ENCODE measurements at regions not wholly inside any gene's neighbourhood (a gene's known extent, or its start where the extent isn't known, plus 50 kb on each side); places are given as distances from the start of the nearest gene placed in this dataset.

DNA sequence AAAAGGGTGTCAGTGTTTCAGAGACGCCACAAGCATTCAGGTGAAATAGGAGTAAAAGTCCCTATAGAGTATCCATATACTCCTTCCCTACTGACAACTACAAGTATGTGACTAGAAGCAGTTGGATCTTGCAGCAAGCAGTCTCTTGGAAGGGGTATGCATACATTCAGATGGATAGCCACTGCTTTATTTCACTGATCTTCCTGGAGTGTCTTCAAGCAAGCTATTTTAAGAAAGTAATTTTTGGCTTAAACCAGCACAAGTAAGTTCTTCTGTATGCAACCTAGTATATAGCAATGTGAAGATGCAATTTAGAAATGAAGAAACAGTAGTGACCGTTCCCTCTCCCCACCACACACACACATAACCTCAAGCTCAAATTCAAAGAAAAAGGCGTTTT is 446.8 kb upstream of the CDH18 start (continued):
- TF ChIP-seq, protein P1, sequence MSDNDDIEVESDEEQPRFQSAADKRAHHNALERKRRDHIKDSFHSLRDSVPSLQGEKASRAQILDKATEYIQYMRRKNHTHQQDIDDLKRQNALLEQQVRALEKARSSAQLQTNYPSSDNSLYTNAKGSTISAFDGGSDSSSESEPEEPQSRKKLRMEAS (IDR thresholded peaks at IDR 0.05): no peak
- TF ChIP-seq ELF3 (CRISPR knock-in tag; IDR thresholded peaks at IDR 0.05) (no peak), JUND (CRISPR knock-in tag; IDR thresholded peaks at IDR 0.05) (no peak), SAFB2 (CRISPR knock-in tag; IDR thresholded peaks at IDR 0.05; ENCODE audit: borderline replicate concordance, low read depth) (no peak), ZNF543 (CRISPR knock-in tag; IDR thresholded peaks at IDR 0.05) (no peak), LCORL (IDR thresholded peaks at IDR 0.05) (no peak), LCORL (CRISPR knock-in tag; IDR thresholded peaks at IDR 0.05) (no peak), PAWR (CRISPR knock-in tag; IDR thresholded peaks at IDR 0.05; ENCODE audit: borderline replicate concordance) (no peak), THAP11 (CRISPR knock-in tag; IDR thresholded peaks at IDR 0.05) (no peak)
- TF ChIP-seq, protein P2, sequence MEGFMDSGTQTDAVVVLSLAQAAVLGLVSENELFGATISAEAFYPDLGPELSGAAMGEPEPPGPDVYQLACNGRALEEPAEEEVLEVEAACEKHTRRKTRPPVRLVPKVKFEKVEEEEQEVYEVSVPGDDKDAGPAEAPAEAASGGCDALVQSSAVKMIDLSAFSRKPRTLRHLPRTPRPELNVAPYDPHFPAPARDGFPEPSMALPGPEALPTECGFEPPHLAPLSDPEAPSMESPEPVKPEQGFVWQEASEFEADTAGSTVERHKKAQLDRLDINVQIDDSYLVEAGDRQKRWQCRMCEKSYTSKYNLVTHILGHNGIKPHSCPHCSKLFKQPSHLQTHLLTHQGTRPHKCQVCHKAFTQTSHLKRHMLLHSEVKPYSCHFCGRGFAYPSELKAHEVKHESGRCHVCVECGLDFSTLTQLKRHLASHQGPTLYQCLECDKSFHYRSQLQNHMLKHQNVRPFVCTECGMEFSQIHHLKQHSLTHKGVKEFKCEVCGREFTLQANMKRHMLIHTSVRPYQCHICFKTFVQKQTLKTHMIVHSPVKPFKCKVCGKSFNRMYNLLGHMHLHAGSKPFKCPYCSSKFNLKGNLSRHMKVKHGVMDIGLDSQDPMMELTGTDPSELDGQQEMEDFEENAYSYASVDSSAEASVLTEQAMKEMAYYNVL (CRISPR knock-in tag; IDR thresholded peaks at IDR 0.05; ENCODE audit: borderline replicate concordance): no peak
- TF ChIP-seq, protein P3, sequence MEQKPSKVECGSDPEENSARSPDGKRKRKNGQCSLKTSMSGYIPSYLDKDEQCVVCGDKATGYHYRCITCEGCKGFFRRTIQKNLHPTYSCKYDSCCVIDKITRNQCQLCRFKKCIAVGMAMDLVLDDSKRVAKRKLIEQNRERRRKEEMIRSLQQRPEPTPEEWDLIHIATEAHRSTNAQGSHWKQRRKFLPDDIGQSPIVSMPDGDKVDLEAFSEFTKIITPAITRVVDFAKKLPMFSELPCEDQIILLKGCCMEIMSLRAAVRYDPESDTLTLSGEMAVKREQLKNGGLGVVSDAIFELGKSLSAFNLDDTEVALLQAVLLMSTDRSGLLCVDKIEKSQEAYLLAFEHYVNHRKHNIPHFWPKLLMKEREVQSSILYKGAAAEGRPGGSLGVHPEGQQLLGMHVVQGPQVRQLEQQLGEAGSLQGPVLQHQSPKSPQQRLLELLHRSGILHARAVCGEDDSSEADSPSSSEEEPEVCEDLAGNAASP (CRISPR knock-in tag; IDR thresholded peaks at IDR 0.05; ENCODE audit: borderline replicate concordance): no peak

DNA sequence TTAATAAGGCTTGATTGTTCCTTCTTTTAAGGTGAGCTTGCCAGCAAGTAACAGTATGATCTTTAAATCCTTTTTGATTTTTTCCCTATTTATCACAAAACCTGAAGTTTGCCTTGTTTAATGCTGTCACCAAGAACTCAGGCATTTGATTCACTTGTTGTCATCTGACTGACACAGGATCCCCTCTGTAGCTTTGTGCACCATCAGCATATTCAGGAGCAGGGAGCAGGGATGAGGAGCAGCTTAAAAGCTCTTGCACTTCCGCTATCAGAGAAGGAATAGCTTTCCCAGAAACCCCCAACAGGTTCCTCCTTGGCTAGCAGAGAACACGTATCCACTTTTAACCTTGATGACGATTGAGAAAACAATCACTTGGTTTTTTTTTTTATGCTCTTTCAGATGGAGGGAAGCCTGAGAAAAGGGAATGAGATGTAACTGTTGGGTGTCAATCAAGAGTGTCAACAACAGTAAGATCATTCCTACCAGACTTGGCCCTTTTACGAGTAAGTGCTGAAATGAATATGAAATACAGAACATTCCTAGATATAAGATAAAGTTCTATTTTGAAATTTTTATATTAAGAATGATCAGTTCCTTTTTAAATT is 433.1 kb upstream of the CDH18 start:
- Histone ChIP-seq H3K27me3 (ENCODE audit: control insufficient read depth in 1 of 2, insufficient read depth in 2 of 2, low read length in 2 of 2) (no peaks in the 10 kb centered on the region), H3K79me2 (ENCODE audit: insufficient read depth, low read length) (no peaks in the 10 kb centered on the region), H3K9me3 (ENCODE audit: low read length) (no peaks in the 10 kb centered on the region), H4K20me1 (ENCODE audit: insufficient read depth, low read length) (no peaks in the 10 kb centered on the region), H3K9ac (ENCODE audit: insufficient read depth, low read depth, low read length) (no peak overlapping the region), H3K4me3 (replicated peaks in 1 of 3; ENCODE audit: insufficient read depth in 1 of 3, low read depth in 2 of 3, low read length in 3 of 3) (no peak overlapping the region), H3K4me2 (ENCODE audit: low read depth, low read length) (no peak overlapping the region), H3K4me1 (ENCODE audit: insufficient read depth, low read length) (no peaks in the 10 kb centered on the region), H3K36me3 (replicated peaks in 1 of 2; ENCODE audit: control insufficient read depth in 1 of 2, insufficient read depth in 2 of 2, low read length in 2 of 2) (no peaks in the 10 kb centered on the region), H2AFZ (ENCODE audit: low read length) (no peak overlapping the region), H3K27ac (ENCODE audit: extremely low read length, insufficient read depth, low read length) (no peak overlapping the region)
- CTCF ChIA-PET (ENCODE audit: low intra/inter-chr PET ratio, low total read pairs): no interaction called here
- 0% methylated on average over 4 of the region's 4 CpGs for WGBS (ENCODE audit: low lambda C conversion rate)
- no TSS peak for BruUV-seq (replicated peaks)
- POLR2A ChIA-PET: no interaction called here
- TF ChIP-seq MAFK (conservative IDR thresholded peaks at IDR 0.05 in 1 of 2, IDR thresholded peaks at IDR 0.05 in 1 of 2; ENCODE audit: low read length in 2 of 2) (peak; percentile 81 to 86), NR2C2 (CRISPR knock-in tag; IDR thresholded peaks at IDR 0.05; ENCODE audit: borderline replicate concordance) (no peak), MAFF (IDR thresholded peaks at IDR 0.05; ENCODE audit: low read depth, low read length) (peak; percentile 75), NFE2 (CRISPR knock-in tag; IDR thresholded peaks at IDR 0.05) (no peak), AGO1 (IDR thresholded peaks at IDR 0.05; ENCODE audit: low read depth, low read length, poor library complexity, severe bottlenecking) (no peak)
- DNase-seq (ENCODE audit: low spot score) (no peak), ATAC-seq (no peak), FAIRE-seq (no peak)
- intact Hi-C loops (cut with micrococcal nuclease; ENCODE audit: unreplicated experiment) (no loop called here), in situ Hi-C loops (cut with HindIII; ENCODE audit: extremely low pct_ligation_motif_present, low pct_unique_long_range_greater_than_20kb) (no loop called here)
